ENCODE measurements at regions not wholly inside any gene's neighbourhood (a gene's known extent, or its start where the extent isn't known, plus 50 kb on each side); places are given as distances from the start of the nearest gene placed in this dataset.

DNA sequence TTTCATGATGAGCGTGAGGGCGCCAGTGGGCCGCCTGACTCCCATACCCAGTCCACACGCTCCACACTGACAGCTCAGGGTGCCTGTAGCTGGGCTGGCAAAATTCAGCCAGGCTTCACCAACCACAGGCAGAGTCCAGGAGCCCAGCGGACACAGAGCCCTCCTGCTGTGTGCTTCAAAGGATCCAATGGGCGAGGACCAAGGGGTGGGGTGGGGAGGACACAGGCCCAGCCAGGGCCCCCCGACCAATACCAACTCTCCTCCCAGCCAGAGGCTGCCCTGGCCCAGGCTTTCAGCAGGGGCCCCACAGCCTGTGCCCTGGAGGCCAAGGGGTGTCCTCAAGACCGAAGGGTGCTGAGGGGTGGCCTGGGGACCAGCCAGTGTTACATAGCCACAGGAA is 336.1 kb downstream of the CTTN start:
- H3K36me3 Mint-ChIP-seq (ENCODE audit: insufficient read depth, unreplicated experiment): peaks cover 52% of the 10 kb centered on the region
- Histone ChIP-seq H3K9me3 (no peaks in the 10 kb centered on the region), H3K27me3 (replicated peaks; ENCODE audit: control insufficient read depth, insufficient read depth, low read length) (no peaks in the 10 kb centered on the region), H3K4me1 (no peaks in the 10 kb centered on the region), H3K36me3 (ENCODE audit: control insufficient read depth, insufficient read depth, low read length) (no peaks in the 10 kb centered on the region), H3K4me3 (ENCODE audit: low read depth, low read length) (no peak overlapping the region)
- DNase-seq: no peak
- H3K27ac Mint-ChIP-seq (ENCODE audit: unreplicated experiment): no peak overlapping the region
- H3K4me1 Mint-ChIP-seq (ENCODE audit: low read depth, unreplicated experiment): no peaks in the 10 kb centered on the region
- intact Hi-C loops (cut with micrococcal nuclease; ENCODE audit: unreplicated experiment): loop anchor here (5.0 kb wide), 1 partner anchor 267 kb away; no protein-coding TSS in a partner anchor
- ChIA-PET POLR2A (no interaction called here), CTCF (no interaction called here)
- H3K4me3 Mint-ChIP-seq (ENCODE audit: unreplicated experiment): no peak overlapping the region
- BruUV-seq (replicated peaks): no TSS peak
- no peaks in the 10 kb centered on the region for H3K9me3 Mint-ChIP-seq (ENCODE audit: unreplicated experiment)
- H3K27me3 Mint-ChIP-seq (ENCODE audit: insufficient read depth, unreplicated experiment): no peaks in the 10 kb centered on the region
- TF ChIP-seq, protein P1, sequence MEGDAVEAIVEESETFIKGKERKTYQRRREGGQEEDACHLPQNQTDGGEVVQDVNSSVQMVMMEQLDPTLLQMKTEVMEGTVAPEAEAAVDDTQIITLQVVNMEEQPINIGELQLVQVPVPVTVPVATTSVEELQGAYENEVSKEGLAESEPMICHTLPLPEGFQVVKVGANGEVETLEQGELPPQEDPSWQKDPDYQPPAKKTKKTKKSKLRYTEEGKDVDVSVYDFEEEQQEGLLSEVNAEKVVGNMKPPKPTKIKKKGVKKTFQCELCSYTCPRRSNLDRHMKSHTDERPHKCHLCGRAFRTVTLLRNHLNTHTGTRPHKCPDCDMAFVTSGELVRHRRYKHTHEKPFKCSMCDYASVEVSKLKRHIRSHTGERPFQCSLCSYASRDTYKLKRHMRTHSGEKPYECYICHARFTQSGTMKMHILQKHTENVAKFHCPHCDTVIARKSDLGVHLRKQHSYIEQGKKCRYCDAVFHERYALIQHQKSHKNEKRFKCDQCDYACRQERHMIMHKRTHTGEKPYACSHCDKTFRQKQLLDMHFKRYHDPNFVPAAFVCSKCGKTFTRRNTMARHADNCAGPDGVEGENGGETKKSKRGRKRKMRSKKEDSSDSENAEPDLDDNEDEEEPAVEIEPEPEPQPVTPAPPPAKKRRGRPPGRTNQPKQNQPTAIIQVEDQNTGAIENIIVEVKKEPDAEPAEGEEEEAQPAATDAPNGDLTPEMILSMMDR (IDR thresholded peaks at IDR 0.05; ENCODE audit: insufficient read depth in 1 of 2, low read depth in 1 of 2, low read length in 1 of 2, severe bottlenecking in 1 of 2, unreplicated experiment in 1 of 2): no peak

DNA sequence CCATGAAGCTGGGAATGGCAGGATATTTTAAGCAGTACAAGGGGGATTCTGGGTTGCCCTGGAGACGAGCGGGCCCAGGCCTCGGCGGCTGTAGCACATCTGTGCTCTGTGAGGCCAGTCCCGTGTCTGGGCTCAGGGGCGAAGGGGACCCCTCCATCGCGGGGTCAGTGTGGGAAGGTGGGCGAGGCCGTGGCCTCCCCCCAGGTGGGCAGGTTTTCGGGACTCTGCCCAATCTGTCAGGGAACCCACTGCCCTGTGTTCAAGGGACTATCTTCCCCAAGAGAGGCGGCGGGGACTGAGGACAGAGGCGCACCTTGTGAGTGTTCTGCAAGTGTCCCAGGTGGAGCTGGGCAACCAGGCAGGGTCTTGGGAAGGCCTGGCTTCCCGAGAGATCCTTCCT is 336.6 kb downstream of the CTTN start:
- BruUV-seq (replicated peaks): no TSS peak
- POLR2A ChIA-PET: no interaction called here
- H3K9me3 Mint-ChIP-seq (ENCODE audit: unreplicated experiment): no peaks in the 10 kb centered on the region
- no peak for DNase-seq
- Histone ChIP-seq H3K4me1 (no peaks in the 10 kb centered on the region), H3K9me3 (no peaks in the 10 kb centered on the region), H3K4me3 (ENCODE audit: low read depth, low read length) (no peak overlapping the region), H3K27me3 (replicated peaks; ENCODE audit: control insufficient read depth, insufficient read depth, low read length) (no peaks in the 10 kb centered on the region), H3K36me3 (ENCODE audit: control insufficient read depth, insufficient read depth, low read length) (no peaks in the 10 kb centered on the region)
- H3K4me3 Mint-ChIP-seq (ENCODE audit: unreplicated experiment): no peak overlapping the region
- intact Hi-C loops (cut with micrococcal nuclease; ENCODE audit: unreplicated experiment): loop anchor here (5.0 kb wide), 1 partner anchor 268 kb away; no protein-coding TSS in a partner anchor
- TF ChIP-seq, protein P1 (IDR thresholded peaks at IDR 0.05; ENCODE audit: insufficient read depth in 1 of 2, low read depth in 1 of 2, low read length in 1 of 2, severe bottlenecking in 1 of 2, unreplicated experiment in 1 of 2): no peak
- CTCF ChIA-PET: interaction anchor here (0.7 kb wide), 1 partner anchor 8 kb away, joined by 4 read pairs; no protein-coding TSS in a partner anchor
- no peak overlapping the region for H3K27ac Mint-ChIP-seq (ENCODE audit: unreplicated experiment)
- H3K4me1 Mint-ChIP-seq (ENCODE audit: low read depth, unreplicated experiment): no peaks in the 10 kb centered on the region
- peaks cover 52% of the 10 kb centered on the region for H3K36me3 Mint-ChIP-seq (ENCODE audit: insufficient read depth, unreplicated experiment)
- no peaks in the 10 kb centered on the region for H3K27me3 Mint-ChIP-seq (ENCODE audit: insufficient read depth, unreplicated experiment)

DNA sequence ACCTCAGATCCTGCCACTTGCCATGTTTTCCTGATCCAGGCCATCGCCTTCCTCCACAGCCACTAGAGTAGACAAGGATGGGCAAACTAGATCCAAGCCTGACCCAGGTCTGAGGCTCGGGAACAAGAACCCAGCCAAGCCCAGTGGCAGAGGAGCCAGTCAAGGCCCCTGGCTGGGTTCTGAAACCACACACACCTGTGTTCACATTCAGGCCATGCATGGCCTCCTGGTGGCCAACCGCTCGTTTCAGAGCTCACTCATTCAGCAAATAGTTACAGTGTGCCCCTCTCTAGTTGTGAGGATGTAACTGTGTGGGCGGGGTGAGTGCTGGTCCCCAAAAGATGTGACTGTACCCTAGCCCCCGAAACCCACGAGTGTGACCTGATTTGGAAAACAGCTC is 337.6 kb downstream of the CTTN start:
- ChIA-PET CTCF (no interaction called here), POLR2A (no interaction called here)
- intact Hi-C loops (cut with micrococcal nuclease; ENCODE audit: unreplicated experiment): no loop called here
- no peaks in the 10 kb centered on the region for H3K9me3 Mint-ChIP-seq (ENCODE audit: unreplicated experiment)
- no peaks in the 10 kb centered on the region for H3K4me1 ChIP-seq
- H3K4me3 Mint-ChIP-seq (ENCODE audit: unreplicated experiment): no peak overlapping the region
- H3K4me3 ChIP-seq (ENCODE audit: low read depth, low read length): no peak overlapping the region
- no peaks in the 10 kb centered on the region for H3K36me3 ChIP-seq (ENCODE audit: control insufficient read depth, insufficient read depth, low read length)
- no peak overlapping the region for H3K27ac Mint-ChIP-seq (ENCODE audit: unreplicated experiment)
- TF ChIP-seq, protein P1 (IDR thresholded peaks at IDR 0.05; ENCODE audit: insufficient read depth in 1 of 2, low read depth in 1 of 2, low read length in 1 of 2, severe bottlenecking in 1 of 2, unreplicated experiment in 1 of 2): no peak
- no peaks in the 10 kb centered on the region for H3K4me1 Mint-ChIP-seq (ENCODE audit: low read depth, unreplicated experiment)
- no peaks in the 10 kb centered on the region for H3K9me3 ChIP-seq
- peaks cover 46% of the 10 kb centered on the region for H3K36me3 Mint-ChIP-seq (ENCODE audit: insufficient read depth, unreplicated experiment)
- BruUV-seq (replicated peaks): no TSS peak
- H3K27me3 Mint-ChIP-seq (ENCODE audit: insufficient read depth, unreplicated experiment): no peaks in the 10 kb centered on the region
- no peak for DNase-seq
- H3K27me3 ChIP-seq (replicated peaks; ENCODE audit: control insufficient read depth, insufficient read depth, low read length): no peaks in the 10 kb centered on the region

Measured in Caco-2 (cell line).